Esophagus muscularis mucosa (tissue), 3 donors: ENCODE measurements at regions not wholly inside any gene's neighbourhood (a gene's known extent, or its start where the extent isn't known, plus 50 kb on each side); places are given as distances from the start of the nearest gene placed in this dataset.

Source experiments
- CTCF ChIP-seq, 3 experiments: fragments of 200-600 bp in 2 of 3; fragments of 450-650 bp in 1 of 3; sonication (generic) in 2 of 3; IDR thresholded peaks; one replicate each; pipeline ENCODE4 v1.5.1; 2017 to 2019; ENCODE audit warnings: antibody characterized with exemption in 3 of 3, mild to moderate bottlenecking in 2 of 3, moderate library complexity in 1 of 3
- POLR2AphosphoS5 ChIP-seq, 2 donors: sonication (generic); formaldehyde crosslinking; IDR thresholded peaks; one replicate each; pipeline ENCODE4 v1.6.1; 2017; ENCODE audit warnings: antibody characterized with exemption in 2 of 2

GRCh38 chrX:150201841-150202240, 161.3 kb upstream of the MAMLD1 start:
- TF ChIP-seq CTCF (IDR thresholded peaks at IDR 0.05) = no peak
- TF ChIP-seq POLR2AphosphoS5 (IDR thresholded peaks at IDR 0.05) = no peak
